ENCODE measurements at regions not wholly inside any gene's neighbourhood (a gene's known extent, or its start where the extent isn't known, plus 50 kb on each side); places are given as distances from the start of the nearest gene placed in this dataset.
"Not testable (repeated sequence)": the region's sequence is repeated elsewhere in the genome, so short reads cannot be mapped to it uniquely, and the experiment has no call there.

DNA sequence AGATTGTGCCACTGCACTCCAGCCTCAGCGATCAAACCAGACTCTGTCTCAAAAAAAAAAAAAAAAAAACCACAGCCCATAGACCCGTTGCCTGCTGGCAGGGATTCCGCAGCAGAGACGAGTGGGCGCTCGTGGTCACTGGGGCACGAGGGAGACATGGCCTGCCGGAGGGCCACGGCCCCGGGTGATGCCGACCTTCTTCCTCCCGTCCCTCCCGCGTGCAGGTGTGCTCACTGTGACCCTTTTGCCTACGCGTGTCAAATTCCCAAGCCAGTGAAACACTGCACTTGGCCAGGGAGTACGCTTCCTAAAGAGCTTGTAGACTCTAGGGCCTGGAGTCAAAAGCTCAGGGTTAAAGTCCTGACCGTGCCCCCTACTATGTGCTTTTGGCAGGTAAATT lies 397.6 kb upstream of the MYT1L start:
- Histone ChIP-seq H3K27me3 (no peaks in the 10 kb centered on the region), H3K4me3 (replicated peaks in 1 of 3) (no peak overlapping the region), H3K4me1 (no peaks in the 10 kb centered on the region), H3K9me3 (no peaks in the 10 kb centered on the region), H3K36me3 (no peaks in the 10 kb centered on the region), H3K27ac (no peak overlapping the region)
- whole genome bisulfite sequencing, 2 donors, result 77 to 87% methylated on average over 14 to 18 of the region's 18 CpGs
- DNase-seq, result no peak
- intact Hi-C loops (cut with DNase I), result no loop called here
- no peak for TF ChIP-seq POLR2A (IDR thresholded peaks at IDR 0.05)
- TF ChIP-seq, protein P1, sequence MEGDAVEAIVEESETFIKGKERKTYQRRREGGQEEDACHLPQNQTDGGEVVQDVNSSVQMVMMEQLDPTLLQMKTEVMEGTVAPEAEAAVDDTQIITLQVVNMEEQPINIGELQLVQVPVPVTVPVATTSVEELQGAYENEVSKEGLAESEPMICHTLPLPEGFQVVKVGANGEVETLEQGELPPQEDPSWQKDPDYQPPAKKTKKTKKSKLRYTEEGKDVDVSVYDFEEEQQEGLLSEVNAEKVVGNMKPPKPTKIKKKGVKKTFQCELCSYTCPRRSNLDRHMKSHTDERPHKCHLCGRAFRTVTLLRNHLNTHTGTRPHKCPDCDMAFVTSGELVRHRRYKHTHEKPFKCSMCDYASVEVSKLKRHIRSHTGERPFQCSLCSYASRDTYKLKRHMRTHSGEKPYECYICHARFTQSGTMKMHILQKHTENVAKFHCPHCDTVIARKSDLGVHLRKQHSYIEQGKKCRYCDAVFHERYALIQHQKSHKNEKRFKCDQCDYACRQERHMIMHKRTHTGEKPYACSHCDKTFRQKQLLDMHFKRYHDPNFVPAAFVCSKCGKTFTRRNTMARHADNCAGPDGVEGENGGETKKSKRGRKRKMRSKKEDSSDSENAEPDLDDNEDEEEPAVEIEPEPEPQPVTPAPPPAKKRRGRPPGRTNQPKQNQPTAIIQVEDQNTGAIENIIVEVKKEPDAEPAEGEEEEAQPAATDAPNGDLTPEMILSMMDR (IDR thresholded peaks at IDR 0.05), result no peak

DNA sequence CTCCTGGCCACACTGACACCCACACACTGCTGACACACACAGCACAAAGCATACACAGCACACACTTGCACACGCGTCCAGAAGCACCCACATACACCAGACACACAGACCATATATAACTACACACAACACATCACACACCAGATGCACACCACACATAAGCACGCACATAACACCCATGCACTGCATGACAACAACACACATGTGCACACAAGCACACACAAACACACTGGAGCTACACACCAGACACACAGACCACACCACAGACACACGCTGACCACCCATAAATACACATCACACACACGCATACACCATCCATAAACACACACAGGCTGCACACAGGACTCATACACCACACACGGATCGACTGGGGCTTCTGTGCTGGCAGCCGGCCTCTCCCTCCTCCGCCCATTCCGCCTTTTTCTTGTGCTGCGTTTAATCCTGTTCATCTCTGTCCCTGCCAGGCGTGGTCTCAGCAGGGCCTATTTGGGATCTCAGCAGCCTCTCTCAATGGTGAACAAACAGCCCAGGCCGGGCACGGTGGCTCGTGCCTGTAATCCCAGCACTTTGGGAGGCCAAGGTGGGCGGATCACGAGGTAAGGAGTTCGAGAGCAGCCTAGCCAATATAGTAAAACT lies 396.9 kb upstream of the MYT1L start:
- Histone ChIP-seq H3K27ac (no peak overlapping the region), H3K9me3 (no peaks in the 10 kb centered on the region), H3K4me3 (replicated peaks in 1 of 3) (no peak overlapping the region), H3K4me1 (no peaks in the 10 kb centered on the region), H3K27me3 (no peaks in the 10 kb centered on the region), H3K36me3 (no peaks in the 10 kb centered on the region)
- intact Hi-C loops (cut with DNase I), result no loop called here
- 90% methylated on average over 18 of the region's 18 CpGs for whole genome bisulfite sequencing, 2 donors
- no peak for TF ChIP-seq POLR2A (IDR thresholded peaks at IDR 0.05)
- TF ChIP-seq, protein P1 (IDR thresholded peaks at IDR 0.05), result no peak
- no peak for DNase-seq

DNA sequence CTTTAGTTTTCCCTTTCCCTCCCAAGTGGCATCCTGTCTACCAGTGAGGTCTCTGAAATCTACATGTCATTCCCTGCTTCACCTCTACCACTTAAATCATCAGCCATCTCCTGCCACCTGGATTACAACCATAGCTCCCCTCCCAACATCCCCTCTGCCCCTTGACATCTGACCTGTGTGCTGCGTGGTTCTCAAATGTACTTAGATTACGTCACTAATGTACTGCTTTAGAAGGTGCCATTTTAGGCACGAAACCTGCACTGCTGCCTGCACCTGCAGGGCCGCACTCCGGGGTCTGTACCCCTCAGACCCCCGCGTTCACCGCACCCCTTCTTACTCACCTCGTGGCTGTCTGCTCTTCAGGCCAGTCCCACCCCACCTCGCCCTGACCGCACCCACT lies 395.1 kb upstream of the MYT1L start:
- TF ChIP-seq, protein P1 (IDR thresholded peaks at IDR 0.05), result no peak
- no peak for TF ChIP-seq POLR2A (IDR thresholded peaks at IDR 0.05)
- Histone ChIP-seq H3K27ac (no peak overlapping the region), H3K9me3 (no peaks in the 10 kb centered on the region), H3K4me1 (no peaks in the 10 kb centered on the region), H3K36me3 (no peaks in the 10 kb centered on the region), H3K27me3 (no peaks in the 10 kb centered on the region), H3K4me3 (replicated peaks in 1 of 3) (no peak overlapping the region)
- WGBS, 2 donors, result 85 to 90% methylated on average over 11 of the region's 11 CpGs
- intact Hi-C loops (cut with DNase I), result no loop called here
- no peak for DNase-seq

DNA sequence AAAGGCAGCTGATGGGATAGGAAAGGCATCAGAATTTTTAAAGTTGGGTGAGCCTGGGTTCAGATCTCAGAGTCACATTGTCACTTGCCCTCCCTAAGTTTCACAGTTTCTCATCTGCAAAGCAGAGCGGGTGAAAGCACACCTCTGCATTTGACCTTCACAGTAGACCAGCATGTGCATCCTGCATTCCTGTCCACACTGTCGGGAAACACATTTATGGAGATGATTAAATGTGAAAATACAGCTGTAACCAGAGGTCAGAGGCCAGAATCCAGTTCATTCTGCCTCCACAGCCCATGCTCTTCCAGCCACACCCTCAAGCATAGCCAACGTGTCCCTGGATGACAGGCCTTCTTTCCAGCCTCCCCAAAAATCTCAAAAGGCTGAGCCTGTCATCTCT lies 392.0 kb upstream of the MYT1L start:
- DNase-seq, result no peak
- no peaks in the 10 kb centered on the region for H3K36me3 ChIP-seq
- H3K27me3 ChIP-seq, result no peaks in the 10 kb centered on the region
- intact Hi-C loops (cut with DNase I), result no loop called here
- H3K9me3 ChIP-seq, result no peaks in the 10 kb centered on the region
- WGBS, 2 donors, result 63 to 75% methylated on average over 3 of the region's 3 CpGs
- no peak for TF ChIP-seq POLR2A (IDR thresholded peaks at IDR 0.05)
- TF ChIP-seq, protein P1 (IDR thresholded peaks at IDR 0.05), result no peak
- H3K27ac ChIP-seq, result no peak overlapping the region
- H3K4me3 ChIP-seq (replicated peaks in 1 of 3), result no peak overlapping the region
- no peaks in the 10 kb centered on the region for H3K4me1 ChIP-seq

DNA sequence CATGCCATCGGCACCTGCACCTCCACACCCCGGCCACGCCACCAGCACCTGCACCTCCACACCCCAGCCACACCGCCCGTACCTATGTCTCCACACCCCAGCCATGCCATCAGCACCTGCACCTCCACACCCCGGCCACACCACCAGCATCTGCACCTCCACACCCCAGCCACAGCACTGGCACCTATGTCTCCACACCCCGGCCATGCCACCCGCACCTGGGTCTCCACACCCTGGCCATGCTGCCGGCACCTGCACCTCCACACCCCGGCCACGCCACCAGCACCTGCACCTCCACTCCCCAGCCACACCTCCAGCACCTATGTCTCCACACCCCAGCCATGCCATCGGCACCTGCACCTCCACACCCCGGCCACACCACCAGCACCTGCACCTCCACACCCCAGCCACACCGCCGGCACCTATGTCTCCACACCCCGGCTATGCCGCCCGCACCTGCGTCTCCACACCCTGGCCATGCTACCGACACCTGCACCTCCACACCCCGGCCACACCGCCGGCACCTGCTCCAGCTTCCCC lies 390.3 kb upstream of the MYT1L start:
- no peaks in the 10 kb centered on the region for H3K27me3 ChIP-seq
- DNase-seq, result no peak
- H3K4me1 ChIP-seq, result no peaks in the 10 kb centered on the region
- H3K36me3 ChIP-seq, result no peaks in the 10 kb centered on the region
- H3K4me3 ChIP-seq (replicated peaks in 1 of 3), result no peak overlapping the region
- no peak overlapping the region for H3K27ac ChIP-seq
- H3K9me3 ChIP-seq, result no peaks in the 10 kb centered on the region
- TF ChIP-seq, protein P1 (IDR thresholded peaks at IDR 0.05), result no peak
- no peak for TF ChIP-seq POLR2A (IDR thresholded peaks at IDR 0.05)
- 89 to 90% methylated on average over 23 of the region's 23 CpGs for WGBS, 2 donors
- intact Hi-C loops (cut with DNase I), result no loop called here

DNA sequence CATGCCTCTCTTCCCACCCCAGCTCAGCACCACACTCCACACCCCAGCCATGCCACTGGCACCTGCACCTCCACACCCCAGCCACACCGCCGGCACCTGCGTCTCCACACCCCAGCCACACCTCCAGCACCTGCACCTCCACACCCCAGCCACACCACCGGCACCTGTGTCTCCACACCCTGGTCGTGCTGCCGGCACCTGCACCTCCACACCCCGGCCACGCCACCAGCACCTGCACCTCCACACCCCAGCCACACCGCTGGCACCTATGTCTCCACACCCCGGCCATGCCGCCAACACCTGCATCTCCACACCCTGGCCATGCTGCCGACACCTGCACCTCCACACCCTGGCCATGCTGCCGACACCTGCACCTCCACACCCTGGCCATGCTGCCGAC lies 389.7 kb upstream of the MYT1L start:
- H3K9me3 ChIP-seq; H3K27me3 ChIP-seq; H3K36me3 ChIP-seq; DNase-seq; intact Hi-C loops (cut with DNase I); H3K4me3 ChIP-seq (replicated peaks in 1 of 3); H3K4me1 ChIP-seq; H3K27ac ChIP-seq: not testable (repeated sequence)
- 85 to 86% methylated on average over 14 of the region's 14 CpGs for WGBS, 2 donors

Measured in thyroid gland (tissue), 4 donors.